IMR-90 (cell line): ENCODE measurements at regions not wholly inside any gene's neighbourhood (a gene's known extent, or its start where the extent isn't known, plus 50 kb on each side); places are given as distances from the start of the nearest gene placed in this dataset.

Experiments used
- ATAC-seq: fragments of 200-7000 bp; cut with Tn5 transposase; 2 replicates; pipeline ENCODE4 v1.9.1; 2020; ENCODE audit warnings: low read depth, mild to moderate bottlenecking, moderate library complexity
- BruUV-seq: library from RNA; stranded (reverse); fragments of 400-500 nt; replicated peaks from 2 replicates; lab custom pipeline; 2021; lab: Mats Ljungman, UMichigan
- CTCF ChIA-PET: fragments of 300-600 bp; formaldehyde crosslinking; extraction: SDS; loops from one replicate; lab custom pipeline; 2021; ENCODE audit warnings: antibody characterized with exemption; lab: Yijun Ruan, JAX
- POLR2A ChIA-PET: fragments of 300-600 bp; sonication (Branson Sonifier 250); formaldehyde crosslinking; loops from one replicate; lab custom pipeline; 2022; ENCODE audit warnings: antibody characterized with exemption; ENCODE audit not compliant: unreplicated experiment; lab: Charles Lee
- DNase-seq: peaks from one replicate; pipeline ENCODE4 v3.0.0; 2013
- H2AFZ ChIP-seq: replicated peaks from 2 replicates; pipeline ENCODE3; 2013; ENCODE audit warnings: low read length, mild to moderate bottlenecking; ENCODE audit not compliant: poor library complexity
- H2AK5ac ChIP-seq: 2 replicates; pipeline ENCODE4 v1.6.1; 2013; ENCODE audit warnings: low read depth, low read length, inconsistent platforms
- H2AK9ac ChIP-seq: replicated peaks from 2 replicates; pipeline ENCODE3; 2013; ENCODE audit warnings: mild to moderate bottlenecking, low read depth, low read length, moderate library complexity; ENCODE audit not compliant: poor library complexity
- H2BK120ac ChIP-seq: 2 replicates; pipeline ENCODE4 v1.6.1; 2013; ENCODE audit warnings: low read depth, low read length, inconsistent platforms
- H2BK15ac ChIP-seq: 3 replicates; pipeline ENCODE4 v1.6.1; 2013; ENCODE audit warnings: low read depth, low read length, inconsistent platforms
- H2BK20ac ChIP-seq: 2 replicates; pipeline ENCODE4 v1.6.1; 2013; ENCODE audit warnings: low read depth, mild to moderate bottlenecking, inconsistent platforms, low read length, moderate library complexity
- H2BK5ac ChIP-seq: 2 replicates; pipeline ENCODE4 v1.6.1; 2013; ENCODE audit warnings: mild to moderate bottlenecking, low read depth, low read length, inconsistent platforms; ENCODE audit not compliant: poor library complexity, severe bottlenecking
- H3K14ac ChIP-seq: replicated peaks from 2 replicates; pipeline ENCODE4 v1.6.1; 2013; ENCODE audit warnings: low read depth, low read length, inconsistent platforms
- H3K18ac ChIP-seq: 2 replicates; pipeline ENCODE4 v1.6.1; 2013; ENCODE audit warnings: low read depth, low read length, control low read depth
- H3K23ac ChIP-seq: 2 replicates; pipeline ENCODE4 v1.6.1; 2013; ENCODE audit warnings: low read depth, low read length, inconsistent platforms
- H3K27ac ChIP-seq: 2 replicates; pipeline ENCODE4 v1.5.1; 2013; ENCODE audit warnings: mild to moderate bottlenecking, control low read depth, low read length; ENCODE audit not compliant: insufficient read depth
- H3K27me3 ChIP-seq: 2 replicates; pipeline ENCODE4 v1.6.1; 2013; ENCODE audit warnings: low read length; ENCODE audit not compliant: control insufficient read depth, insufficient read depth
- H3K36me3 ChIP-seq: 2 replicates; pipeline ENCODE4 v1.6.1; 2013; ENCODE audit warnings: low read length, mixed read lengths; ENCODE audit not compliant: control insufficient read depth, insufficient read depth
- H3K4ac ChIP-seq: 2 replicates; pipeline ENCODE4 v1.6.1; 2013; ENCODE audit warnings: low read depth, low read length, inconsistent platforms
- H3K4me1 ChIP-seq: 2 replicates; pipeline ENCODE4 v1.6.1; 2013; ENCODE audit warnings: low read length, mixed read lengths; ENCODE audit not compliant: control insufficient read depth, insufficient read depth
- H3K4me2 ChIP-seq: 2 replicates; pipeline ENCODE4 v1.6.1; 2013; ENCODE audit warnings: low read depth, mild to moderate bottlenecking, control low read depth, low read length, moderate library complexity
- H3K4me3 ChIP-seq: 2 replicates; pipeline ENCODE4 v1.5.1; 2013; ENCODE audit warnings: low read depth, mild to moderate bottlenecking, control low read depth, low read length, moderate library complexity; ENCODE audit not compliant: insufficient read depth
- H3K56ac ChIP-seq: 2 replicates; pipeline ENCODE4 v1.6.1; 2013; ENCODE audit warnings: low read length, inconsistent platforms; ENCODE audit not compliant: insufficient read depth; ENCODE audit errors: extremely low read depth
- H3K79me1 ChIP-seq, 2 experiments: 2 replicates each; pipeline ENCODE4 v1.6.1; 2013; ENCODE audit warnings: low read length in 2 of 2, inconsistent platforms in 1 of 2, low read depth in 1 of 2
- H3K9ac ChIP-seq: 2 replicates; pipeline ENCODE4 v1.6.1; 2013; ENCODE audit warnings: low read depth, low read length, control low read depth
- H3K9me1 ChIP-seq: 2 replicates; pipeline ENCODE4 v1.6.1; 2013; ENCODE audit warnings: low read length, inconsistent platforms; ENCODE audit not compliant: insufficient read depth
- H3K9me3 ChIP-seq: 2 replicates; pipeline ENCODE4 v1.6.1; 2013; ENCODE audit warnings: low read length; ENCODE audit not compliant: control insufficient read depth, insufficient read depth
- H4K20me1 ChIP-seq: 2 replicates; pipeline ENCODE4 v1.6.1; 2013; ENCODE audit warnings: low read length, inconsistent platforms; ENCODE audit not compliant: insufficient read depth
- H4K5ac ChIP-seq: 2 replicates; pipeline ENCODE4 v1.6.1; 2013; ENCODE audit warnings: mild to moderate bottlenecking, low read depth, low read length, control low read depth
- H4K8ac ChIP-seq, 2 experiments: 2 replicates each; pipeline ENCODE4 v1.6.1; 2013; ENCODE audit warnings: low read depth in 2 of 2, low read length in 2 of 2, control low read depth in 1 of 2, inconsistent platforms in 1 of 2
- H4K91ac ChIP-seq: 2 replicates; pipeline ENCODE4 v1.6.1; 2013; ENCODE audit warnings: low read depth, low read length, inconsistent platforms; ENCODE audit not compliant: insufficient read depth
- BHLHE40 ChIP-seq: fragments of 150-350 bp; IDR thresholded peaks from 2 replicates; pipeline ENCODE4 v1.6.1; 2016; ENCODE audit warnings: mild to moderate bottlenecking, low read depth, low read length
- CEBPB ChIP-seq: IDR thresholded peaks from 2 replicates; pipeline ENCODE4 v1.6.1; 2012; ENCODE audit warnings: low read depth, low read length, improper control_type of control experiment
- CHD1 ChIP-seq: IDR thresholded peaks from 2 replicates; pipeline ENCODE4 v1.6.1; 2012; ENCODE audit warnings: low read depth, low read length, improper control_type of control experiment
- FOS ChIP-seq: fragments of 150-350 bp; IDR thresholded peaks from 2 replicates; pipeline ENCODE4 v1.6.1; 2016; ENCODE audit warnings: low read depth, low read length
- MAFK ChIP-seq: IDR thresholded peaks from 2 replicates; pipeline ENCODE4 v1.6.1; 2012; ENCODE audit warnings: low read depth, low read length, improper control_type of control experiment
- MAZ ChIP-seq: IDR thresholded peaks from 2 replicates; pipeline ENCODE4 v1.6.1; 2012; ENCODE audit warnings: low read depth, mild to moderate bottlenecking, low read length, improper control_type of control experiment, moderate library complexity, borderline replicate concordance
- MXI1 ChIP-seq: IDR thresholded peaks from 2 replicates; pipeline ENCODE4 v1.6.1; 2012; ENCODE audit warnings: low read depth, mild to moderate bottlenecking, low read length, moderate library complexity, borderline replicate concordance
- NFE2L2 ChIP-seq: fragments of 150-350 bp; IDR thresholded peaks from 2 replicates; pipeline ENCODE4 v1.6.1; 2016; ENCODE audit warnings: low read depth, mild to moderate bottlenecking, low read length
- POLR2A ChIP-seq: IDR thresholded peaks from 2 replicates; pipeline ENCODE4 v1.6.1; 2012; ENCODE audit warnings: mild to moderate bottlenecking, low read depth, low read length
- RAD21 ChIP-seq: IDR thresholded peaks from 2 replicates; pipeline ENCODE4 v1.6.1; 2012; ENCODE audit warnings: low read length, improper control_type of control experiment
- RCOR1 ChIP-seq: IDR thresholded peaks from 2 replicates; pipeline ENCODE4 v1.6.1; 2012; ENCODE audit warnings: mild to moderate bottlenecking, low read length, improper control_type of control experiment; ENCODE audit not compliant: insufficient replicate concordance
- RFX5 ChIP-seq: IDR thresholded peaks from 2 replicates; pipeline ENCODE4 v1.8.0; 2012; ENCODE audit warnings: low read depth, mild to moderate bottlenecking, low read length, moderate library complexity
- SMC3 ChIP-seq: fragments of 150-350 bp; IDR thresholded peaks from 2 replicates; pipeline ENCODE4 v1.6.1; 2016; ENCODE audit warnings: low read depth, mild to moderate bottlenecking, antibody characterized with exemption, low read length, moderate library complexity
- WGBS, 2 experiments: methylation state at CpG; one replicate each; pipeline versions ENCODE4 v1.1.5 to v1.1.7; 2013; ENCODE audit warnings: missing lambda C conversion rate in 2 of 2; ENCODE audit not compliant: insufficient read length in 1 of 2; ENCODE audit errors: extremely low coverage in 2 of 2; 5-methylcytosine and 5-hydroxymethylcytosine counted together
- dilution Hi-C: fragments of 300-500 bp; cut with HindIII; formaldehyde crosslinking; loops from one replicate; pipeline ENCODE4 v1.14.3; 2018; ENCODE audit warnings: low sequenced_read_pairs; ENCODE audit not compliant: unreplicated experiment
- in situ Hi-C: fragments of 300-500 bp; cut with MboI; formaldehyde crosslinking; loops from 3 replicates; pipeline ENCODE4 v1.14.3; 2019; ENCODE audit warnings: low sequenced_read_pairs, inconsistent platforms, mixed read lengths
- intact Hi-C: fragments of 100-400 bp; cut with micrococcal nuclease; formaldehyde crosslinking; loops from 2 replicates; pipeline ENCODE4 v1.10.0; 2022
- TF ChIP-seq, protein P1 (sequence below): fragments of 150-350 bp; IDR thresholded peaks from 2 replicates; pipeline ENCODE4 v1.6.1; 2016; ENCODE audit warnings: low read depth, mild to moderate bottlenecking, low read length, moderate library complexity, borderline replicate concordance
- TF ChIP-seq, protein P2 (sequence below): conservative IDR thresholded peaks from 2 replicates; pipeline ENCODE4 v1.5.1; 2012; ENCODE audit warnings: mild to moderate bottlenecking, low read depth, low read length, improper control_type of control experiment
- TF ChIP-seq, protein P3 (sequence below): fragments of 150-350 bp; IDR thresholded peaks from 2 replicates; pipeline ENCODE4 v1.6.1; 2017; ENCODE audit warnings: mild to moderate bottlenecking, antibody characterized with exemption, low read length, low read depth

DNA sequence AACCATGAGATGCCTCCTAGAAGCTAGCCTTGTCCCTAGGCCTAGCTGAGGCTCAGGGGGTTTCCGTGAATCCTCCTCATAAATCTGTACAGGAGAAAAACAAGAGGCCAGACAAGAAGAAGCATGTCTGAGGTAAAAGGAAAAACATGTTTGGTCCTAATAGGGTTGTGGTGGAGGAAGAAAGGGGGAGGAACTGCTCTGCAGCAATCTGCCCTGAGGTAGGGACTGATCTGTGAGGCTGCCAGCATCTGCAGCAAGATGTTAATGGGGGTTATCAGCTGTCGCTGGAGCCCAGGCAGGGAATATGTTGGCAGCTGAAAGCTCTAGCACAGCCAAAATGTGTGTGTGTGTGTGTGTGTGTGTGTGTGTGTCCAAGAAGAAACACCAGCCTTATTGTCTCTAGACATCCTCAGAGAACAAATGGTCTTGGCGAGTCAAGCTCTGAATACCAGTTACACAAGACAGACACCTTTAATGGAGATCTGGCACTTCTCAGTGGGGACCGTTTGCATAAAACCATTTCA lies 218.5 kb downstream of the NUAK1 start:
- H3K79me1 ChIP-seq = no peaks in the 10 kb centered on the region
- H2AFZ ChIP-seq = no peak overlapping the region
- H3K18ac ChIP-seq = peak overlapping the region; percentile 76
- H2BK15ac ChIP-seq = peak overlapping the region; percentile 8; the same call in 2 of the 3 replicates
- no peak overlapping the region for H2AK9ac ChIP-seq
- H3K27me3 ChIP-seq = no peaks in the 10 kb centered on the region
- TF ChIP-seq FOS (no peak), SMC3 (no peak), POLR2A (no peak), BHLHE40 (no peak), RCOR1 (no peak), CHD1 (no peak), RFX5 (no peak), NFE2L2 (no peak), CEBPB (no peak), MAFK (no peak), MAZ (no peak), MXI1 (no peak), RAD21 (no peak)
- TF ChIP-seq, protein P1, sequence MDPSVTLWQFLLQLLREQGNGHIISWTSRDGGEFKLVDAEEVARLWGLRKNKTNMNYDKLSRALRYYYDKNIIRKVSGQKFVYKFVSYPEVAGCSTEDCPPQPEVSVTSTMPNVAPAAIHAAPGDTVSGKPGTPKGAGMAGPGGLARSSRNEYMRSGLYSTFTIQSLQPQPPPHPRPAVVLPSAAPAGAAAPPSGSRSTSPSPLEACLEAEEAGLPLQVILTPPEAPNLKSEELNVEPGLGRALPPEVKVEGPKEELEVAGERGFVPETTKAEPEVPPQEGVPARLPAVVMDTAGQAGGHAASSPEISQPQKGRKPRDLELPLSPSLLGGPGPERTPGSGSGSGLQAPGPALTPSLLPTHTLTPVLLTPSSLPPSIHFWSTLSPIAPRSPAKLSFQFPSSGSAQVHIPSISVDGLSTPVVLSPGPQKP = no peak
- TF ChIP-seq, protein P2, sequence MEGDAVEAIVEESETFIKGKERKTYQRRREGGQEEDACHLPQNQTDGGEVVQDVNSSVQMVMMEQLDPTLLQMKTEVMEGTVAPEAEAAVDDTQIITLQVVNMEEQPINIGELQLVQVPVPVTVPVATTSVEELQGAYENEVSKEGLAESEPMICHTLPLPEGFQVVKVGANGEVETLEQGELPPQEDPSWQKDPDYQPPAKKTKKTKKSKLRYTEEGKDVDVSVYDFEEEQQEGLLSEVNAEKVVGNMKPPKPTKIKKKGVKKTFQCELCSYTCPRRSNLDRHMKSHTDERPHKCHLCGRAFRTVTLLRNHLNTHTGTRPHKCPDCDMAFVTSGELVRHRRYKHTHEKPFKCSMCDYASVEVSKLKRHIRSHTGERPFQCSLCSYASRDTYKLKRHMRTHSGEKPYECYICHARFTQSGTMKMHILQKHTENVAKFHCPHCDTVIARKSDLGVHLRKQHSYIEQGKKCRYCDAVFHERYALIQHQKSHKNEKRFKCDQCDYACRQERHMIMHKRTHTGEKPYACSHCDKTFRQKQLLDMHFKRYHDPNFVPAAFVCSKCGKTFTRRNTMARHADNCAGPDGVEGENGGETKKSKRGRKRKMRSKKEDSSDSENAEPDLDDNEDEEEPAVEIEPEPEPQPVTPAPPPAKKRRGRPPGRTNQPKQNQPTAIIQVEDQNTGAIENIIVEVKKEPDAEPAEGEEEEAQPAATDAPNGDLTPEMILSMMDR = no peak
- TF ChIP-seq, protein P3, sequence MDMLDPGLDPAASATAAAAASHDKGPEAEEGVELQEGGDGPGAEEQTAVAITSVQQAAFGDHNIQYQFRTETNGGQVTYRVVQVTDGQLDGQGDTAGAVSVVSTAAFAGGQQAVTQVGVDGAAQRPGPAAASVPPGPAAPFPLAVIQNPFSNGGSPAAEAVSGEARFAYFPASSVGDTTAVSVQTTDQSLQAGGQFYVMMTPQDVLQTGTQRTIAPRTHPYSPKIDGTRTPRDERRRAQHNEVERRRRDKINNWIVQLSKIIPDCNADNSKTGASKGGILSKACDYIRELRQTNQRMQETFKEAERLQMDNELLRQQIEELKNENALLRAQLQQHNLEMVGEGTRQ = no peak
- peaks cover 7% of the 10 kb centered on the region for H3K9me1 ChIP-seq
- peak overlapping the region; percentile 66; the same call in 1 of the 2 replicates for H2AK5ac ChIP-seq
- H3K14ac ChIP-seq = peak overlapping the region; percentile 62; the same call in 1 of the 2 replicates
- ATAC-seq = no peak
- H3K36me3 ChIP-seq = no peaks in the 10 kb centered on the region
- ChIA-PET POLR2A (no interaction called here), CTCF (no interaction called here)
- peak overlapping the region; percentile 45 for H3K4ac ChIP-seq
- in situ Hi-C loops (no loop called here), dilution Hi-C loops (no loop called here), intact Hi-C loops (no loop called here)
- BruUV-seq = no TSS peak
- H4K91ac ChIP-seq = no peak overlapping the region; the same call in 1 of the 2 replicates
- H3K4me1 ChIP-seq = peaks cover 12% of the 10 kb centered on the region
- H2BK120ac ChIP-seq = peak overlapping the region; percentile 60
- H4K5ac ChIP-seq = no peak overlapping the region
- no peak overlapping the region for H4K8ac ChIP-seq
- H3K9me3 ChIP-seq = no peaks in the 10 kb centered on the region
- no peak overlapping the region for H3K9ac ChIP-seq
- no peak for DNase-seq
- WGBS, 2 experiments = no CpG with 5 or more reads among the region's 4 CpGs
- no peak overlapping the region for H3K27ac ChIP-seq
- 0 out of 2 replicates have a peak overlapping the region, but pooled peaks have one; percentile 48 for H3K23ac ChIP-seq
- no peak overlapping the region for H3K4me2 ChIP-seq
- H4K20me1 ChIP-seq = no peaks in the 10 kb centered on the region
- H2BK20ac ChIP-seq = peak overlapping the region; percentile 76
- H2BK5ac ChIP-seq = no peak overlapping the region
- no peak overlapping the region for H3K4me3 ChIP-seq
- H3K56ac ChIP-seq = no peak overlapping the region
